PFSK-1 (cell line): ENCODE measurements at regions not wholly inside any gene's neighbourhood (a gene's known extent, or its start where the extent isn't known, plus 50 kb on each side); places are given as distances from the start of the nearest gene placed in this dataset.

Experiments used
- FOXP2 ChIP-seq: optimal IDR thresholded peaks from 2 replicates; pipeline ENCODE3; 2011; ENCODE audit warnings: borderline replicate concordance, control low read depth, inconsistent platforms; ENCODE audit not compliant: insufficient read depth; ENCODE audit errors: extremely low read length, extremely low read depth
- POLR2AphosphoS5 ChIP-seq: IDR thresholded peaks from 2 replicates; pipeline ENCODE4 v1.6.1; 2012; ENCODE audit warnings: low read depth, mild to moderate bottlenecking, control low read depth, low read length, moderate library complexity
- REST ChIP-seq, 2 experiments: IDR thresholded peaks; 2 replicates each; pipeline versions ENCODE4 v1.6.1 to v1.8.0; 2011 to 2012; ENCODE audit warnings: low read depth in 2 of 2, low read length in 2 of 2, control low read depth in 1 of 2, inconsistent platforms in 1 of 2, mild to moderate bottlenecking in 1 of 2, moderate library complexity in 1 of 2; ENCODE audit not compliant: insufficient read depth in 1 of 2
- SIN3A ChIP-seq: IDR thresholded peaks from 2 replicates; pipeline ENCODE4 v1.6.1; 2012; ENCODE audit warnings: mild to moderate bottlenecking, low read length, moderate library complexity, borderline replicate concordance; ENCODE audit not compliant: insufficient read depth
- TAF1 ChIP-seq: IDR thresholded peaks from 2 replicates; pipeline ENCODE4 v1.6.1; 2012; ENCODE audit warnings: low read length, control low read depth, borderline replicate concordance; ENCODE audit not compliant: insufficient read depth

- TF ChIP-seq TAF1 (no peak), REST (IDR thresholded peaks at IDR 0.05; ENCODE audit: insufficient read depth in 1 of 2, low read depth in 2 of 2, low read length in 2 of 2) (no peak), FOXP2 (no peak), POLR2AphosphoS5 (no peak), SIN3A (no peak)
Observed at GRCh38 chr12:87690236-87690810, 338.9 kb downstream of the C12orf50 start.

GRCh38 chr12:87689196-87689595 lies 340.0 kb downstream of the C12orf50 start:
- TF ChIP-seq FOXP2: no peak
- no peak for TF ChIP-seq REST (IDR thresholded peaks at IDR 0.05; ENCODE audit: insufficient read depth in 1 of 2, low read depth in 2 of 2, low read length in 2 of 2)
- TF ChIP-seq POLR2AphosphoS5: no peak

GRCh38 chr12:87687362-87687761 lies 341.8 kb downstream of the C12orf50 start:
- TF ChIP-seq POLR2AphosphoS5 (no peak), REST (IDR thresholded peaks at IDR 0.05; ENCODE audit: insufficient read depth in 1 of 2, low read depth in 2 of 2, low read length in 2 of 2) (no peak), TAF1 (no peak), FOXP2 (no peak), SIN3A (no peak)

- TF ChIP-seq TAF1: no peak
Observed at GRCh38 chr12:87685696-87686095, 343.5 kb downstream of the C12orf50 start.

- TF ChIP-seq SIN3A (no peak), REST (IDR thresholded peaks at IDR 0.05; ENCODE audit: insufficient read depth in 1 of 2, low read depth in 2 of 2, low read length in 2 of 2) (no peak), FOXP2 (no peak), POLR2AphosphoS5 (no peak), TAF1 (no peak)
Observed at GRCh38 chr12:87679251-87679650, 349.9 kb downstream of the C12orf50 start.
